MG63 (cell line): ENCODE measurements at regions not wholly inside any gene's neighbourhood (a gene's known extent, or its start where the extent isn't known, plus 50 kb on each side); places are given as distances from the start of the nearest gene placed in this dataset.
"Not testable (repeated sequence)": the region's sequence is repeated elsewhere in the genome, so short reads cannot be mapped to it uniquely, and the experiment has no call there.

Experiments
- DNase-seq: peaks from one replicate; pipeline ENCODE4 v3.0.0-alpha.2; 2020
- H3K27me3 ChIP-seq: fragments of 250-450 bp; sonication (Bioruptor Pico); 2 replicates; pipeline ENCODE4 v1.5.1; 2020; ENCODE audit warnings: mild to moderate bottlenecking, moderate library complexity
- H3K36me3 ChIP-seq: fragments of 250-450 bp; sonication (Bioruptor Pico); 2 replicates; pipeline ENCODE4 v1.5.1; 2020; ENCODE audit warnings: mild to moderate bottlenecking, moderate library complexity
- H3K4me3 ChIP-seq: fragments of 250-450 bp; sonication (Bioruptor Pico); 2 replicates; pipeline ENCODE4 v1.5.1; 2020; ENCODE audit warnings: mild to moderate bottlenecking, moderate library complexity
- H3K9me3 ChIP-seq: fragments of 250-450 bp; sonication (Bioruptor Pico); 2 replicates; pipeline ENCODE4 v1.5.1; 2020; ENCODE audit warnings: mild to moderate bottlenecking, moderate library complexity

GRCh38 chr10:108616559-108617285 is 1306.6 kb downstream of the XPNPEP1 start:
- no peaks in the 10 kb centered on the region for H3K36me3 ChIP-seq
- no peak for DNase-seq

GRCh38 chr10:108615576-108616320 is 1307.6 kb downstream of the XPNPEP1 start:
- no peaks in the 10 kb centered on the region for H3K27me3 ChIP-seq
- no peaks in the 10 kb centered on the region for H3K36me3 ChIP-seq
- no peak for DNase-seq
- H3K9me3 ChIP-seq = no peaks in the 10 kb centered on the region
- no peak overlapping the region for H3K4me3 ChIP-seq

More at GRCh38 chr10:108616559-108617285, 1306.6 kb downstream of the XPNPEP1 start:
- no peak overlapping the region for H3K4me3 ChIP-seq
- H3K27me3 ChIP-seq = no peaks in the 10 kb centered on the region
- H3K9me3 ChIP-seq = no peaks in the 10 kb centered on the region

GRCh38 chr10:108612485-108612884 is 1310.8 kb downstream of the XPNPEP1 start:
- Histone ChIP-seq H3K27me3 (no peaks in the 10 kb centered on the region), H3K4me3 (no peak overlapping the region), H3K36me3 (no peaks in the 10 kb centered on the region), H3K9me3 (no peaks in the 10 kb centered on the region)
- no peak for DNase-seq

- no peak for DNase-seq
- Histone ChIP-seq H3K36me3 (no peaks in the 10 kb centered on the region), H3K9me3 (no peaks in the 10 kb centered on the region), H3K27me3 (no peaks in the 10 kb centered on the region), H3K4me3 (no peak overlapping the region)
Observed at GRCh38 chr10:108608860-108609259, 1314.5 kb downstream of the XPNPEP1 start.

- no peaks in the 10 kb centered on the region for H3K36me3 ChIP-seq
- no peaks in the 10 kb centered on the region for H3K9me3 ChIP-seq
- no peaks in the 10 kb centered on the region for H3K27me3 ChIP-seq
- H3K4me3 ChIP-seq = no peak overlapping the region
- no peak for DNase-seq
Observed at GRCh38 chr10:108601851-108602250, 1321.5 kb downstream of the XPNPEP1 start.

GRCh38 chr10:108600511-108600910 is 1322.8 kb downstream of the XPNPEP1 start:
- DNase-seq, H3K27me3 ChIP-seq, H3K4me3 ChIP-seq, H3K9me3 ChIP-seq, H3K36me3 ChIP-seq: not testable (repeated sequence)

GRCh38 chr10:108599317-108599716 is 1324.0 kb downstream of the XPNPEP1 start:
- not testable (repeated sequence) for DNase-seq, H3K9me3 ChIP-seq, H3K27me3 ChIP-seq, H3K36me3 ChIP-seq, H3K4me3 ChIP-seq

GRCh38 chr10:108598831-108599230 is 1324.5 kb downstream of the XPNPEP1 start:
- Histone ChIP-seq H3K9me3 (no peaks in the 10 kb centered on the region), H3K4me3 (no peak overlapping the region), H3K36me3 (no peaks in the 10 kb centered on the region), H3K27me3 (no peaks in the 10 kb centered on the region)
- no peak for DNase-seq

GRCh38 chr10:108598320-108598695 is 1325.0 kb downstream of the XPNPEP1 start:
- no peak for DNase-seq
- no peaks in the 10 kb centered on the region for H3K27me3 ChIP-seq
- no peak overlapping the region for H3K4me3 ChIP-seq
- H3K36me3 ChIP-seq = no peaks in the 10 kb centered on the region
- H3K9me3 ChIP-seq = no peaks in the 10 kb centered on the region

GRCh38 chr10:108597657-108598319 is 1325.5 kb downstream of the XPNPEP1 start:
- no peak for DNase-seq
- H3K36me3 ChIP-seq = no peaks in the 10 kb centered on the region
- H3K27me3 ChIP-seq = no peaks in the 10 kb centered on the region
- H3K4me3 ChIP-seq = no peak overlapping the region
- H3K9me3 ChIP-seq = no peaks in the 10 kb centered on the region

- H3K4me3 ChIP-seq = no peak overlapping the region
- no peaks in the 10 kb centered on the region for H3K27me3 ChIP-seq
- no peaks in the 10 kb centered on the region for H3K36me3 ChIP-seq
- H3K9me3 ChIP-seq = no peaks in the 10 kb centered on the region
- DNase-seq = no peak
Observed at GRCh38 chr10:108597031-108597430, 1326.3 kb downstream of the XPNPEP1 start.

- H3K27me3 ChIP-seq = no peaks in the 10 kb centered on the region
- H3K9me3 ChIP-seq = no peaks in the 10 kb centered on the region
- no peak overlapping the region for H3K4me3 ChIP-seq
- H3K36me3 ChIP-seq = no peaks in the 10 kb centered on the region
- no peak for DNase-seq
Observed at GRCh38 chr10:108592956-108593355, 1330.4 kb downstream of the XPNPEP1 start.

GRCh38 chr10:108591417-108591816 is 1331.9 kb downstream of the XPNPEP1 start:
- no peak for DNase-seq
- H3K4me3 ChIP-seq = no peak overlapping the region
- H3K27me3 ChIP-seq = no peaks in the 10 kb centered on the region
- no peaks in the 10 kb centered on the region for H3K9me3 ChIP-seq
- H3K36me3 ChIP-seq = no peaks in the 10 kb centered on the region

- Histone ChIP-seq H3K4me3 (no peak overlapping the region), H3K27me3 (no peaks in the 10 kb centered on the region), H3K9me3 (no peaks in the 10 kb centered on the region), H3K36me3 (no peaks in the 10 kb centered on the region)
- DNase-seq = no peak
Observed at GRCh38 chr10:108586424-108586823, 1336.9 kb downstream of the XPNPEP1 start.

- no peaks in the 10 kb centered on the region for H3K27me3 ChIP-seq
- no peak overlapping the region for H3K4me3 ChIP-seq
- H3K9me3 ChIP-seq = no peaks in the 10 kb centered on the region
- DNase-seq = no peak
- no peaks in the 10 kb centered on the region for H3K36me3 ChIP-seq
Observed at GRCh38 chr10:108583877-108584276, 1339.4 kb downstream of the XPNPEP1 start.

GRCh38 chr10:108582888-108583287 is 1340.4 kb downstream of the XPNPEP1 start:
- no peaks in the 10 kb centered on the region for H3K9me3 ChIP-seq
- DNase-seq = no peak
- H3K36me3 ChIP-seq = no peaks in the 10 kb centered on the region
- H3K4me3 ChIP-seq = no peak overlapping the region
- no peaks in the 10 kb centered on the region for H3K27me3 ChIP-seq

GRCh38 chr10:108582387-108582786 is 1340.9 kb downstream of the XPNPEP1 start:
- no peaks in the 10 kb centered on the region for H3K36me3 ChIP-seq
- no peak for DNase-seq
- H3K4me3 ChIP-seq = no peak overlapping the region
- no peaks in the 10 kb centered on the region for H3K9me3 ChIP-seq
- no peaks in the 10 kb centered on the region for H3K27me3 ChIP-seq
